Vagina (tissue), 2 donors: ENCODE measurements at regions not wholly inside any gene's neighbourhood (a gene's known extent, or its start where the extent isn't known, plus 50 kb on each side); places are given as distances from the start of the nearest gene placed in this dataset.
"Not testable (repeated sequence)": the region's sequence is repeated elsewhere in the genome, so short reads cannot be mapped to it uniquely, and the experiment has no call there.

ENCODE experiments used
- POLR2A ChIP-seq, 2 donors: fragments of 450-650 bp; IDR thresholded peaks; one replicate each; pipeline ENCODE4 v1.6.1; 2017; ENCODE audit warnings: antibody characterized with exemption in 2 of 2, mild to moderate bottlenecking in 2 of 2, moderate library complexity in 2 of 2
- TF ChIP-seq, protein P1 (sequence below), 3 experiments: fragments of 450-650 bp in 2 of 3; fragments of 200-600 bp in 1 of 3; sonication (generic) in 1 of 3; IDR thresholded peaks; one replicate each; pipeline ENCODE4 v1.5.1; 2017 to 2019; ENCODE audit warnings: antibody characterized with exemption in 3 of 3, mild to moderate bottlenecking in 2 of 3, moderate library complexity in 2 of 3

DNA sequence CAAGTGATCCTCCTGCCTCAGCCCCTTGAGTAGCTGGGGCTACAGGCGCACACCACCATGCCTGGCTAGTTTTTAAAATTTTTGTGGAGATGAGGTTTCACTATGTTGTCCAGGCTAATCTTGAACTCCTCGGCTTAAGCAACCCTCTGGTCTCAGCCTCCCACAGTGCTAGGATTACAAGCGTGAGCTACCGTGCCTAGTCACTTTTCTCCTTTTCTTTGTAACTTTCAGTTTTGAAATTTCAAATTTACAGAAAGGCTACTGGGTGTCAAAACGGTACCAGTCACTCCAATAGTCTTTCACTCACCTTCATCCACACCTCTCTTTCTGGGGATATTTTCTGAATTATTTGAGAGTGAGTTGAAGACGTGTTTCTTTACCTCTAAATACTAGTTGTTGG, 86.9 kb downstream of the NSUN5 start:
- TF ChIP-seq, protein P1, sequence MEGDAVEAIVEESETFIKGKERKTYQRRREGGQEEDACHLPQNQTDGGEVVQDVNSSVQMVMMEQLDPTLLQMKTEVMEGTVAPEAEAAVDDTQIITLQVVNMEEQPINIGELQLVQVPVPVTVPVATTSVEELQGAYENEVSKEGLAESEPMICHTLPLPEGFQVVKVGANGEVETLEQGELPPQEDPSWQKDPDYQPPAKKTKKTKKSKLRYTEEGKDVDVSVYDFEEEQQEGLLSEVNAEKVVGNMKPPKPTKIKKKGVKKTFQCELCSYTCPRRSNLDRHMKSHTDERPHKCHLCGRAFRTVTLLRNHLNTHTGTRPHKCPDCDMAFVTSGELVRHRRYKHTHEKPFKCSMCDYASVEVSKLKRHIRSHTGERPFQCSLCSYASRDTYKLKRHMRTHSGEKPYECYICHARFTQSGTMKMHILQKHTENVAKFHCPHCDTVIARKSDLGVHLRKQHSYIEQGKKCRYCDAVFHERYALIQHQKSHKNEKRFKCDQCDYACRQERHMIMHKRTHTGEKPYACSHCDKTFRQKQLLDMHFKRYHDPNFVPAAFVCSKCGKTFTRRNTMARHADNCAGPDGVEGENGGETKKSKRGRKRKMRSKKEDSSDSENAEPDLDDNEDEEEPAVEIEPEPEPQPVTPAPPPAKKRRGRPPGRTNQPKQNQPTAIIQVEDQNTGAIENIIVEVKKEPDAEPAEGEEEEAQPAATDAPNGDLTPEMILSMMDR (IDR thresholded peaks at IDR 0.05): not testable (repeated sequence)
- not testable (repeated sequence) for TF ChIP-seq POLR2A (IDR thresholded peaks at IDR 0.05)
